GM19240 (cell line): ENCODE measurements at regions not wholly inside any gene's neighbourhood (a gene's known extent, or its start where the extent isn't known, plus 50 kb on each side); places are given as distances from the start of the nearest gene placed in this dataset.
A peak's percentile ranks its signal among the peaks of the same experiment; 100 is the strongest.
"Not testable (repeated sequence)": the region's sequence is repeated elsewhere in the genome, so short reads cannot be mapped to it uniquely, and the experiment has no call there.

Experiments used
- DNase-seq: peaks from one replicate; pipeline ENCODE4 v3.0.0; 2011; ENCODE audit warnings: low spot score; ENCODE audit not compliant: insufficient read length

GRCh38 chr10:3923033-3923432 is 138.0 kb upstream of the KLF6 start:
- DNase-seq, result no peak

DNA sequence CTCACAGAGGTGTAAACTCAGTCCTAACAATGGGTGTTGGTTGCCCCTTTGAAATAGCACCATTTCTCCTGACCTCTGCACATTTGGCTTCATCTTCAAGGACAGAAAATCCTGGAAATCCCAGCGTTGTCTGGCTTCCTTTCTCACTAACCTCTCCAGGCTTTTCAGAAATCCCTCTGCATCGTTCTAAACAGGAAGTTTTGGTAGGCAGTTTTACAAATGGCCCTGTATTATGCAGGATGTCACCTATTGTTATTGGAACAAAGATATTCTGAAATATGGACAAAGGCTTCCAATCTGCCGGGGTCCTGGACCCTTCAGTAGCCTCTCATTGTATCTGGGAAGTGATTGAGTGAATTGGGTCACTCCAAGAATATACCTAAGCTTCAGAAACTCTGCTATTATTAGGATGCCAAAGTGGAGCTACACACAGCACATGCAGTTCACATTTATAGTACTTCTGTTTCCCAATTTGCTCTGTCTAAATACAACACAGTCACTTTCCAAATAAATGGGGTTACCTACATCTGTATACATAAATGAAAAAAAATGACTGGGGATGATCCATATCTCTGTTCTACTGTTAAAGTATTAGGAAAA is 134.8 kb upstream of the KLF6 start:
- no peak for DNase-seq

GRCh38 chr10:3917392-3917791 is 132.4 kb upstream of the KLF6 start:
- not testable (repeated sequence) for DNase-seq

- no peak for DNase-seq
Observed at GRCh38 chr10:3914733-3915132, 129.7 kb upstream of the KLF6 start.

GRCh38 chr10:3911713-3912442 is 126.9 kb upstream of the KLF6 start:
- DNase-seq, result no peak

DNA sequence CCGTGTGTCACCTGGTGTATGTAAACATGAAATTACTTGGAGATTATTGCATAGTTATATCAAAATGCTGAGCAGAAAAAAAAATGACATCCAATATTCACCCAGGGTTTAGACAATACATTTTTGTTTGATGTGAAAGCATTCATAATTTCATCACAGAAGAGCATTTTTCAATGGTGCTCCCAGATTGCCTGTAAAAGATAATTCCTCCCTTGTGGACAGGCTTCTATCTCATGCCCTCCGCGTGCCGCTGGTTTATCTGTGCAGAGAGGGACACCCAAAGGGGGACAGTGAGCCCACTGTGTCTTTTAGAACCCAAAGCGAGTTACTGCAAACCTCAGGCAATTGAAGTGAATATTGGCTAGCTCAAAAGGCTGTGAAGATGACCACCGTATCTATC is 126.2 kb upstream of the KLF6 start:
- no peak for DNase-seq

GRCh38 chr10:3909339-3909738 is 124.3 kb upstream of the KLF6 start:
- no peak for DNase-seq

DNA sequence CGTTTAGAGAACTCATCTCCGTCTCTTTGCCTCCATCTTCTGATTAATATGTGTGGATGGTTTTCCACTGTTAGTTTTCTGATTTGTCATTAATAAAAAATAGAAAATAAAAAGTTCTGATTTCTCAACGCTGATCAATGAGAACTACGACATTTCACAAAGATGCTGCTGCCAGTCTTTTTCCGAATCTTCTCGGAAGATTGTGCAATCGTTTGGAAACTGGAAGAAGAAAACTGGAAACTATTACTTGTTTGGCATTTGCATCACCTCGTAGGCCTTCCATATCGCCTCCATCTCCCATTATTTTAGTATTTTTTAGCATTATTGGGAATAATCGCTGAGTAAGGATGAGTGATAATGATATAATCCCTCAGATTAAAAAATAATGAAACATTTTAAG is 123.2 kb upstream of the KLF6 start:
- DNase-seq, result no peak

DNA sequence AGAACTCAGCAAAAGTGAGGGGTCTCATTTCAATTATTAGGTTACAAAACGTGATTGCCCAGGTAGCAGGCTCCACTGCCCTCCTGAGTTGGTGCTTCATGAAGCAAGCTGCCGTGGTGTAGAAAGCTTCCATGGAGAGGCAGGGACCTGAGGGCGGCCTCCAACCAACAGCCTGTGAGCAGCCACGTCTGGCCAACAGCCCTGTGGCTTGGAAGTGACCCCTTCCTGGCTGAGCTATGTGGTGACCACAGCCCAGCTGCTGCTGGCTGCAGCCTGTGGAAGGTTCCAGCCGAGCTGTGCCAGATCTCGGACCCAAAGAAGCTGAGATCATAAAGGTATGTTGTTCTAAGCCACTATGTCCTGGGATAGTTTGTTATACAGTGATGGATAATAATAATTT is 122.5 kb upstream of the KLF6 start:
- no peak for DNase-seq

- DNase-seq, result no peak
Observed at GRCh38 chr10:3906511-3907111, 121.6 kb upstream of the KLF6 start.

DNA sequence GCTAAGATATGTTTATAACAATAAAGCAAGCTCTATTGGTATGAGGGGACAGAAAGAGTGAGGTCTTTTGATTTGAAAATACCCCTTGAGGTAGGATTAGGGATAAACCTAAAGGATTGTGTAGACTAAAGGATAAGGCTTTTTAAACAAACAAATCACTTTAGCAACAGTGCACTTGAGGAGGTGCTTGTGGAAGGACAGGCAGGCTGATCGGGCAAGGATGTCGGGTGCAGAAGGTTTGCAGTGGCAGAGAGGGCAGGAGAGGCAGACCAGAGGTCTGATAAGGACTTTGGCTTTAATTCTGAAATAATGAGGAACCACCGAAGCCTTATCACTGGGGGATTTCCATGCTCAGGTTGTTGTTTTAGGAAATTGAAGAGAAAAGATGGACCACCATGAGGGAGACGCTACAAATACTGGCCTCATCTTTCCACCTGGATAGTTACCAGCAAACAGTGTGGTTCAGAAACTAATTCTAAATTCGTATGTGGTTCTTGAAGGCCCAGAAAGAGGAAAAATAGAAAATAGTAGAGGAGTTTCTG is 119.5 kb upstream of the KLF6 start:
- no peak for DNase-seq

GRCh38 chr10:3902809-3903410 is 117.9 kb upstream of the KLF6 start:
- no peak for DNase-seq

DNA sequence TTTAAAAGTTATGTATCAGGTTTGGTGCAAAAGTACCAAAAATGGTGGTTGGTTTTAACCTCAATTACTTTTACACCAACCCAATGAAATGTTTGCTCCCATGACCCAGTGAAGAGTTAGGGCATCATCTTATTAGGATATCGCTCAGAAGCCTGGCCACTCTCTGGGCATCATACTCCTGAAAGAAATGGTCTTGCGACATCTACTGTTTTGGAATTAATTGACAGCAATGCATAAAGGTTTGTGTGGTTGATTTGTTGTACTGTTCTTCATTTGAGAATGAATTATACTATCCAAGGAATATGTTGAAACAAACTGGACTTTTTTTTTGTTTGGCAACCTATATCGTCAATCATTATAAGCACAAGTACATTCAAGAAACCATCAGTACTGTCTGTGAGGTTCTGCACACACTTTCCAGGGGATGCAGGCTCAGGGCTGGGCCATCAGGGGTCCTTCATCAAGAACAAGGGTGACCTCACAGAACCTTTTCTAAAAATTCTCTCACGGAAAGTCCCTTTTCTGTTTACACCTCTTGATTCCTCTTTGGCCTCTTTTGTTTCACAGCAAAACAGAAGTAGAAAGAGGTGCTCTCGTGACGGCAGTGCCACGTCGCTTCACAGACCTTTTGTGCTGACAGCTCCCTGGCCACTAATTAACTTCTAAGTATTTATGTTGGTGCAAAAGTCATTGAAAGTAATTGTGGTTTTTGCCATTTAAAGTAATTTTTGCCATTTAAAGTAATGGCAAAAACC is 117.2 kb upstream of the KLF6 start:
- peak; percentile 45 for DNase-seq

- DNase-seq, result no peak
Observed at GRCh38 chr10:3901370-3901769, 116.4 kb upstream of the KLF6 start.

GRCh38 chr10:3900391-3900790 is 115.4 kb upstream of the KLF6 start:
- DNase-seq, result no peak

- no peak for DNase-seq
Observed at GRCh38 chr10:3898821-3899220, 113.8 kb upstream of the KLF6 start.

GRCh38 chr10:3897156-3897555 is 112.1 kb upstream of the KLF6 start:
- DNase-seq, result no peak

- DNase-seq, result no peak
Observed at GRCh38 chr10:3896161-3896560, 111.2 kb upstream of the KLF6 start.

DNA sequence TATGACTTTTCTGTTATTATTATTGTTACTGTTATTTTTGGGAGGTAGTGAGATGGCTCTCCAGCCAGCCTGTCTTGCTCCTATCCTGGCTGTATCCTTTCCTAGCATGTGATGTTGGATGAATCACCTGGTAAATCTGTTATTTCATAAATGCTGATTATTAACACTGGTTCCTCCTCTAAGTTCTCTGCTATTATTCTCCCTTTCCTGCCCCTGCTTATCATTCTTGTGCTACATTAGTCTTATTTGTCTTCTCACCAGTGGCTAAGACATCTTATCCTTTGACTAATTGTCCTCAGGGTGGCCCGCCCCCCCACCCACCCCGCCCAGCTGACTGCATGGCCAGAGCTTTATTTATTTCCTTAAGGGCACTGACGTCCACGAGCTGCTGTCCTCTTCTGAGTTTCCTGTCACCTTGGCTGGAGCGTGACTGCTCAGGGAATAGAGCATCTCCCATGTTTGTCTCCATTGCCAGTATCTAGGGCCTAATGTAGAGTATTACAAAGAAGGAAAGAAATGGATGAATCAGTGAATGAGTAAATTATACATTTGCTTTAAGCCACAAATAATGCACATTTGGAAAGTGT is 110.1 kb upstream of the KLF6 start:
- no peak for DNase-seq

GRCh38 chr10:3893901-3894563 is 109.0 kb upstream of the KLF6 start:
- no peak for DNase-seq
